HG03139 (cell line): ENCODE measurements at regions not wholly inside any gene's neighbourhood (a gene's known extent, or its start where the extent isn't known, plus 50 kb on each side); places are given as distances from the start of the nearest gene placed in this dataset.
"Not testable (repeated sequence)": the region's sequence is repeated elsewhere in the genome, so short reads cannot be mapped to it uniquely, and the experiment has no call there.

Source experiments
- ATAC-seq: cut with Tn5 transposase; IDR thresholded peaks from one replicate; pipeline ENCODE4 v1.9.1; 2021; ENCODE audit not compliant: unreplicated experiment

- ATAC-seq, result no peak
These were observed 381.6 kb downstream of the SRGAP2C start for GRCh38 chr1:121566346-121566745.

- no peak for ATAC-seq
These were observed 384.7 kb downstream of the SRGAP2C start for GRCh38 chr1:121569428-121569827.

GRCh38 chr1:121573881-121574504, 389.2 kb downstream of the SRGAP2C start:
- ATAC-seq, result not testable (repeated sequence)

- not testable (repeated sequence) for ATAC-seq
These were observed 389.7 kb downstream of the SRGAP2C start for GRCh38 chr1:121574505-121574899.

GRCh38 chr1:121582898-121583297, 398.1 kb downstream of the SRGAP2C start:
- ATAC-seq, result not testable (repeated sequence)

GRCh38 chr1:121586369-121587229, 401.8 kb downstream of the SRGAP2C start:
- ATAC-seq, result no peak

- no peak for ATAC-seq
These were observed 402.4 kb downstream of the SRGAP2C start for GRCh38 chr1:121587230-121587569.

GRCh38 chr1:121587777-121588176, 403.0 kb downstream of the SRGAP2C start:
- no peak for ATAC-seq

GRCh38 chr1:121594096-121594495, 409.3 kb downstream of the SRGAP2C start:
- no peak for ATAC-seq

- no peak for ATAC-seq
These were observed 410.3 kb downstream of the SRGAP2C start for GRCh38 chr1:121595089-121595488.

- not testable (repeated sequence) for ATAC-seq
These were observed 420.2 kb downstream of the SRGAP2C start for GRCh38 chr1:121604843-121605444.

GRCh38 chr1:121607499-121607898, 422.7 kb downstream of the SRGAP2C start:
- ATAC-seq, result not testable (repeated sequence)
